WTC11 (cell line): ENCODE measurements at regions not wholly inside any gene's neighbourhood (a gene's known extent, or its start where the extent isn't known, plus 50 kb on each side); places are given as distances from the start of the nearest gene placed in this dataset.

Experiments used
- ATAC-seq: fragments of 200-7000 bp; cut with Tn5 transposase; 2 replicates; pipeline ENCODE4 v1.10.0; 2021; ENCODE audit warnings: mild to moderate bottlenecking, moderate library complexity
- CTCF ChIA-PET: fragments of 300-600 bp; sonication (Branson Sonifier 250); formaldehyde crosslinking; loops from one replicate; lab custom pipeline; 2021; ENCODE audit warnings: antibody characterized with exemption; lab: Charles Lee
- POLR2A ChIA-PET: fragments of 350-600 bp; sonication (Branson Sonifier 250); formaldehyde crosslinking; loops from one replicate; lab custom pipeline; 2021; ENCODE audit warnings: antibody characterized with exemption; lab: Charles Lee
- DNase-seq: peaks from one replicate; pipeline ENCODE4 v3.0.0; 2021; ENCODE audit warnings: low spot score
- H3K27ac Mint-ChIP-seq: 2 replicates; pipeline ENCODE4 v1.8.0; 2021; ENCODE audit warnings: mixed read lengths
- H3K27me3 Mint-ChIP-seq: 2 replicates; pipeline ENCODE4 v1.8.0; 2021; ENCODE audit warnings: low read depth, mild to moderate bottlenecking, moderate library complexity, mixed read lengths
- H3K36me3 Mint-ChIP-seq: 2 replicates; pipeline ENCODE4 v1.8.0; 2021; ENCODE audit warnings: mixed read lengths
- H3K4me1 Mint-ChIP-seq: 2 replicates; pipeline ENCODE4 v1.8.0; 2022; ENCODE audit warnings: mixed read lengths
- H3K4me3 Mint-ChIP-seq: 2 replicates; pipeline ENCODE4 v1.8.0; 2021; ENCODE audit warnings: mild to moderate bottlenecking, moderate library complexity, mixed read lengths
- H3K9me3 Mint-ChIP-seq: 2 replicates; pipeline ENCODE4 v1.8.0; 2021; ENCODE audit warnings: mixed read lengths
- CBFB ChIP-seq: sonication (generic); formaldehyde crosslinking; IDR thresholded peaks from 2 replicates; pipeline ENCODE4 v1.8.1; 2022; ENCODE audit warnings: mild to moderate bottlenecking, low read depth, missing genetic modification reagents
- CREM ChIP-seq: sonication (generic); formaldehyde crosslinking; IDR thresholded peaks from 2 replicates; pipeline ENCODE4 v1.8.1; 2022; ENCODE audit warnings: mild to moderate bottlenecking, missing genetic modification reagents, moderate library complexity
- GABPB1 ChIP-seq: sonication (generic); formaldehyde crosslinking; IDR thresholded peaks from 2 replicates; pipeline ENCODE4 v1.8.1; 2023; ENCODE audit warnings: mild to moderate bottlenecking, missing genetic modification reagents
- GRHL2 ChIP-seq: fragments of 250-450 bp; sonication (Bioruptor Pico); IDR thresholded peaks from 2 replicates; pipeline ENCODE4 v1.8.0; 2022; ENCODE audit warnings: mild to moderate bottlenecking, moderate library complexity; ENCODE audit not compliant: insufficient replicate concordance, severe bottlenecking
- GTF2I ChIP-seq: fragments of 250-450 bp; sonication (Bioruptor Pico); conservative IDR thresholded peaks from 2 replicates; pipeline ENCODE4 v1.4.0; 2021; ENCODE audit warnings: mild to moderate bottlenecking
- IRF2 ChIP-seq: sonication (generic); formaldehyde crosslinking; IDR thresholded peaks from 2 replicates; pipeline ENCODE4 v1.8.0; 2022; ENCODE audit warnings: low read depth, missing genetic modification reagents, borderline replicate concordance
- JUN ChIP-seq: sonication (generic); formaldehyde crosslinking; IDR thresholded peaks from 2 replicates; pipeline ENCODE4 v1.8.0; 2023; ENCODE audit warnings: mild to moderate bottlenecking, missing genetic modification reagents
- KAT7 ChIP-seq: sonication (generic); formaldehyde crosslinking; IDR thresholded peaks from 2 replicates; pipeline ENCODE4 v1.8.1; 2023; ENCODE audit warnings: missing genetic modification reagents, mild to moderate bottlenecking, borderline replicate concordance
- MXD4 ChIP-seq: fragments of 250-450 bp; sonication (Bioruptor Pico); IDR thresholded peaks from 2 replicates; pipeline ENCODE4 v1.8.0; 2021; ENCODE audit warnings: mild to moderate bottlenecking, moderate library complexity, borderline replicate concordance
- MYBL2 ChIP-seq: sonication (generic); formaldehyde crosslinking; IDR thresholded peaks from 2 replicates; pipeline ENCODE4 v1.8.1; 2023; ENCODE audit warnings: mild to moderate bottlenecking, moderate library complexity, missing genetic modification reagents
- NFYB ChIP-seq: sonication (generic); formaldehyde crosslinking; conservative IDR thresholded peaks from 2 replicates; pipeline ENCODE4 v1.8.0; 2022; ENCODE audit warnings: low read depth, missing genetic modification reagents
- TP53 ChIP-seq: sonication (generic); formaldehyde crosslinking; IDR thresholded peaks from 2 replicates; pipeline ENCODE4 v1.8.1; 2023; ENCODE audit warnings: mild to moderate bottlenecking, missing genetic modification reagents
- ZNF396 ChIP-seq: fragments of 250-450 bp; sonication (Bioruptor Pico); IDR thresholded peaks from 2 replicates; pipeline ENCODE4 v1.8.0; 2021; ENCODE audit warnings: mild to moderate bottlenecking, moderate library complexity, borderline replicate concordance
- TF ChIP-seq, protein P1 (sequence below): sonication (generic); formaldehyde crosslinking; IDR thresholded peaks from 2 replicates; pipeline ENCODE4 v1.8.0; 2022; ENCODE audit warnings: mild to moderate bottlenecking, missing genetic modification reagents
- TF ChIP-seq, protein P2 (sequence below): sonication (generic); formaldehyde crosslinking; IDR thresholded peaks from 2 replicates; pipeline ENCODE4 v1.8.1; 2022; ENCODE audit warnings: low read depth, missing genetic modification reagents, borderline replicate concordance
- TF ChIP-seq, protein P3 (sequence below): sonication (generic); formaldehyde crosslinking; IDR thresholded peaks from 2 replicates; pipeline ENCODE4 v1.8.0; 2023; ENCODE audit warnings: missing genetic modification reagents
- TF ChIP-seq, protein P4 (sequence below): sonication (generic); formaldehyde crosslinking; IDR thresholded peaks from 2 replicates; pipeline ENCODE4 v1.8.0; 2022; ENCODE audit warnings: mild to moderate bottlenecking, missing genetic modification reagents
- TF ChIP-seq, protein P5 (sequence below): fragments of 250-450 bp; sonication (Bioruptor Pico); IDR thresholded peaks from 2 replicates; pipeline ENCODE4 v1.9.0; 2021; ENCODE audit warnings: mild to moderate bottlenecking, borderline replicate concordance
- TF ChIP-seq, protein P6 (sequence below): fragments of 200-600 bp; IDR thresholded peaks from 2 replicates; pipeline ENCODE4 v1.8.0; 2022; ENCODE audit warnings: antibody characterized with exemption
- TF ChIP-seq, protein P7 (sequence below): fragments of 250-450 bp; sonication (Bioruptor Pico); IDR thresholded peaks from 2 replicates; pipeline ENCODE4 v1.9.0; 2021; ENCODE audit warnings: mild to moderate bottlenecking
- TF ChIP-seq, protein P8 (sequence below): sonication (generic); formaldehyde crosslinking; IDR thresholded peaks from 2 replicates; pipeline ENCODE4 v1.8.1; 2023; ENCODE audit warnings: mild to moderate bottlenecking, missing genetic modification reagents, moderate library complexity

DNA sequence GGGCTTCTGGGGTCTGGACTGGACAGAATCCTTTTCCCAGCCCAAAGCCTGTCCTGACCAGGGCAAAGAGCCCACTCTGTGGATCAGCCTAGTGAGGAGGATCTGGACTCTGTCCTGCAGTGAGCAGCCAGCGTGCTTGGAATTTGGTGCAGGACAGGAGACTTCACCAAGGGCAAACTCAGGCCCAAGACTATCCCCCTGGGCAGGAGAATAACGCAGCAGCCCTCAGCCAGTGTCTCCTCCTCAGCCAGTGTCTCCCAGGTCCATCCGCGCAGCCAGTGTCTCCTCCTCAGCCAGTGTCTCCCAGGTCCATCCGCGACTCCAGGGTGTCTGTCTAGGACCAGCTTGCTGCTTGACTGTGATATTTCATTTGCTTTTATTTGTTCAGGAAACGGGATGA is 1334.0 kb downstream of the TBC1D22A start (continued):
- no peak for TF ChIP-seq GABPB1 (CRISPR knock-in tag)

DNA sequence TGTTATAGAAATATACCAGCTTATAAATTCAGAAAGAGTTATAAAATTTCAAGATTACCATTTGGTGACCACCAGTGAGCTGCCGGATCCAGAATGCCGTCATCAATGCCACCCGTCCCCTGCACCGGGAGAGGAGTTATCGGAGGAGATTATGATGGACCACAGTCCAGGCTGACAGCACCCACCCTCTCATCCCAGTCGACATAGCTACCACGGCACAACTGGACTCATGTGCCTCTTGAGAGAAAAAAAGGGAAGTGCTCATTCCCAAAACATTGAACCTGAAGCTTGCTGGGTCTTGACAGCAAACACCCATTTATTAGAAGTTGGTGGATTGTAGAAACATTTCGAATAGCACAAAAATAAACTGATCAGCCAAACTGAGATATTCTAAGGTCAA is 1331.5 kb downstream of the TBC1D22A start:
- TF ChIP-seq, protein P1, sequence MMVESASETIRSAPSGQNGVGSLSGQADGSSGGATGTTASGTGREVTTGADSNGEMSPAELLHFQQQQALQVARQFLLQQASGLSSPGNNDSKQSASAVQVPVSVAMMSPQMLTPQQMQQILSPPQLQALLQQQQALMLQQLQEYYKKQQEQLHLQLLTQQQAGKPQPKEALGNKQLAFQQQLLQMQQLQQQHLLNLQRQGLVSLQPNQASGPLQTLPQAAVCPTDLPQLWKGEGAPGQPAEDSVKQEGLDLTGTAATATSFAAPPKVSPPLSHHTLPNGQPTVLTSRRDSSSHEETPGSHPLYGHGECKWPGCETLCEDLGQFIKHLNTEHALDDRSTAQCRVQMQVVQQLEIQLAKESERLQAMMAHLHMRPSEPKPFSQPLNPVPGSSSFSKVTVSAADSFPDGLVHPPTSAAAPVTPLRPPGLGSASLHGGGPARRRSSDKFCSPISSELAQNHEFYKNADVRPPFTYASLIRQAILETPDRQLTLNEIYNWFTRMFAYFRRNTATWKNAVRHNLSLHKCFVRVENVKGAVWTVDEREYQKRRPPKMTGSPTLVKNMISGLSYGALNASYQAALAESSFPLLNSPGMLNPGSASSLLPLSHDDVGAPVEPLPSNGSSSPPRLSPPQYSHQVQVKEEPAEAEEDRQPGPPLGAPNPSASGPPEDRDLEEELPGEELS (CRISPR knock-in tag) = no peak
- TF ChIP-seq MYBL2 (CRISPR knock-in tag) (no peak), NFYB (CRISPR knock-in tag) (no peak), ZNF396 (CRISPR knock-in tag) (no peak), JUN (CRISPR knock-in tag) (no peak), MXD4 (CRISPR knock-in tag) (no peak), GRHL2 (CRISPR knock-in tag) (no peak), CREM (CRISPR knock-in tag) (no peak), CBFB (CRISPR knock-in tag) (no peak), GTF2I (CRISPR knock-in tag) (no peak), TP53 (CRISPR knock-in tag) (no peak), KAT7 (CRISPR knock-in tag) (no peak), IRF2 (CRISPR knock-in tag) (no peak)
- TF ChIP-seq, protein P2, sequence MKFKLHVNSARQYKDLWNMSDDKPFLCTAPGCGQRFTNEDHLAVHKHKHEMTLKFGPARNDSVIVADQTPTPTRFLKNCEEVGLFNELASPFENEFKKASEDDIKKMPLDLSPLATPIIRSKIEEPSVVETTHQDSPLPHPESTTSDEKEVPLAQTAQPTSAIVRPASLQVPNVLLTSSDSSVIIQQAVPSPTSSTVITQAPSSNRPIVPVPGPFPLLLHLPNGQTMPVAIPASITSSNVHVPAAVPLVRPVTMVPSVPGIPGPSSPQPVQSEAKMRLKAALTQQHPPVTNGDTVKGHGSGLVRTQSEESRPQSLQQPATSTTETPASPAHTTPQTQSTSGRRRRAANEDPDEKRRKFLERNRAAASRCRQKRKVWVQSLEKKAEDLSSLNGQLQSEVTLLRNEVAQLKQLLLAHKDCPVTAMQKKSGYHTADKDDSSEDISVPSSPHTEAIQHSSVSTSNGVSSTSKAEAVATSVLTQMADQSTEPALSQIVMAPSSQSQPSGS = no peak
- TF ChIP-seq, protein P3, sequence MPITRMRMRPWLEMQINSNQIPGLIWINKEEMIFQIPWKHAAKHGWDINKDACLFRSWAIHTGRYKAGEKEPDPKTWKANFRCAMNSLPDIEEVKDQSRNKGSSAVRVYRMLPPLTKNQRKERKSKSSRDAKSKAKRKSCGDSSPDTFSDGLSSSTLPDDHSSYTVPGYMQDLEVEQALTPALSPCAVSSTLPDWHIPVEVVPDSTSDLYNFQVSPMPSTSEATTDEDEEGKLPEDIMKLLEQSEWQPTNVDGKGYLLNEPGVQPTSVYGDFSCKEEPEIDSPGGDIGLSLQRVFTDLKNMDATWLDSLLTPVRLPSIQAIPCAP = no peak
- TF ChIP-seq, protein P4, sequence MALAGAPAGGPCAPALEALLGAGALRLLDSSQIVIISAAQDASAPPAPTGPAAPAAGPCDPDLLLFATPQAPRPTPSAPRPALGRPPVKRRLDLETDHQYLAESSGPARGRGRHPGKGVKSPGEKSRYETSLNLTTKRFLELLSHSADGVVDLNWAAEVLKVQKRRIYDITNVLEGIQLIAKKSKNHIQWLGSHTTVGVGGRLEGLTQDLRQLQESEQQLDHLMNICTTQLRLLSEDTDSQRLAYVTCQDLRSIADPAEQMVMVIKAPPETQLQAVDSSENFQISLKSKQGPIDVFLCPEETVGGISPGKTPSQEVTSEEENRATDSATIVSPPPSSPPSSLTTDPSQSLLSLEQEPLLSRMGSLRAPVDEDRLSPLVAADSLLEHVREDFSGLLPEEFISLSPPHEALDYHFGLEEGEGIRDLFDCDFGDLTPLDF (CRISPR knock-in tag) = no peak
- TF ChIP-seq, protein P5, sequence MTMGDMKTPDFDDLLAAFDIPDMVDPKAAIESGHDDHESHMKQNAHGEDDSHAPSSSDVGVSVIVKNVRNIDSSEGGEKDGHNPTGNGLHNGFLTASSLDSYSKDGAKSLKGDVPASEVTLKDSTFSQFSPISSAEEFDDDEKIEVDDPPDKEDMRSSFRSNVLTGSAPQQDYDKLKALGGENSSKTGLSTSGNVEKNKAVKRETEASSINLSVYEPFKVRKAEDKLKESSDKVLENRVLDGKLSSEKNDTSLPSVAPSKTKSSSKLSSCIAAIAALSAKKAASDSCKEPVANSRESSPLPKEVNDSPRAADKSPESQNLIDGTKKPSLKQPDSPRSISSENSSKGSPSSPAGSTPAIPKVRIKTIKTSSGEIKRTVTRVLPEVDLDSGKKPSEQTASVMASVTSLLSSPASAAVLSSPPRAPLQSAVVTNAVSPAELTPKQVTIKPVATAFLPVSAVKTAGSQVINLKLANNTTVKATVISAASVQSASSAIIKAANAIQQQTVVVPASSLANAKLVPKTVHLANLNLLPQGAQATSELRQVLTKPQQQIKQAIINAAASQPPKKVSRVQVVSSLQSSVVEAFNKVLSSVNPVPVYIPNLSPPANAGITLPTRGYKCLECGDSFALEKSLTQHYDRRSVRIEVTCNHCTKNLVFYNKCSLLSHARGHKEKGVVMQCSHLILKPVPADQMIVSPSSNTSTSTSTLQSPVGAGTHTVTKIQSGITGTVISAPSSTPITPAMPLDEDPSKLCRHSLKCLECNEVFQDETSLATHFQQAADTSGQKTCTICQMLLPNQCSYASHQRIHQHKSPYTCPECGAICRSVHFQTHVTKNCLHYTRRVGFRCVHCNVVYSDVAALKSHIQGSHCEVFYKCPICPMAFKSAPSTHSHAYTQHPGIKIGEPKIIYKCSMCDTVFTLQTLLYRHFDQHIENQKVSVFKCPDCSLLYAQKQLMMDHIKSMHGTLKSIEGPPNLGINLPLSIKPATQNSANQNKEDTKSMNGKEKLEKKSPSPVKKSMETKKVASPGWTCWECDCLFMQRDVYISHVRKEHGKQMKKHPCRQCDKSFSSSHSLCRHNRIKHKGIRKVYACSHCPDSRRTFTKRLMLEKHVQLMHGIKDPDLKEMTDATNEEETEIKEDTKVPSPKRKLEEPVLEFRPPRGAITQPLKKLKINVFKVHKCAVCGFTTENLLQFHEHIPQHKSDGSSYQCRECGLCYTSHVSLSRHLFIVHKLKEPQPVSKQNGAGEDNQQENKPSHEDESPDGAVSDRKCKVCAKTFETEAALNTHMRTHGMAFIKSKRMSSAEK (CRISPR knock-in tag) = no peak
- TF ChIP-seq, protein P6, sequence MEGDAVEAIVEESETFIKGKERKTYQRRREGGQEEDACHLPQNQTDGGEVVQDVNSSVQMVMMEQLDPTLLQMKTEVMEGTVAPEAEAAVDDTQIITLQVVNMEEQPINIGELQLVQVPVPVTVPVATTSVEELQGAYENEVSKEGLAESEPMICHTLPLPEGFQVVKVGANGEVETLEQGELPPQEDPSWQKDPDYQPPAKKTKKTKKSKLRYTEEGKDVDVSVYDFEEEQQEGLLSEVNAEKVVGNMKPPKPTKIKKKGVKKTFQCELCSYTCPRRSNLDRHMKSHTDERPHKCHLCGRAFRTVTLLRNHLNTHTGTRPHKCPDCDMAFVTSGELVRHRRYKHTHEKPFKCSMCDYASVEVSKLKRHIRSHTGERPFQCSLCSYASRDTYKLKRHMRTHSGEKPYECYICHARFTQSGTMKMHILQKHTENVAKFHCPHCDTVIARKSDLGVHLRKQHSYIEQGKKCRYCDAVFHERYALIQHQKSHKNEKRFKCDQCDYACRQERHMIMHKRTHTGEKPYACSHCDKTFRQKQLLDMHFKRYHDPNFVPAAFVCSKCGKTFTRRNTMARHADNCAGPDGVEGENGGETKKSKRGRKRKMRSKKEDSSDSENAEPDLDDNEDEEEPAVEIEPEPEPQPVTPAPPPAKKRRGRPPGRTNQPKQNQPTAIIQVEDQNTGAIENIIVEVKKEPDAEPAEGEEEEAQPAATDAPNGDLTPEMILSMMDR = no peak
- TF ChIP-seq, protein P7, sequence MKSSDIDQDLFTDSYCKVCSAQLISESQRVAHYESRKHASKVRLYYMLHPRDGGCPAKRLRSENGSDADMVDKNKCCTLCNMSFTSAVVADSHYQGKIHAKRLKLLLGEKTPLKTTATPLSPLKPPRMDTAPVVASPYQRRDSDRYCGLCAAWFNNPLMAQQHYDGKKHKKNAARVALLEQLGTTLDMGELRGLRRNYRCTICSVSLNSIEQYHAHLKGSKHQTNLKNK (CRISPR knock-in tag) = no peak
- TF ChIP-seq, protein P8, sequence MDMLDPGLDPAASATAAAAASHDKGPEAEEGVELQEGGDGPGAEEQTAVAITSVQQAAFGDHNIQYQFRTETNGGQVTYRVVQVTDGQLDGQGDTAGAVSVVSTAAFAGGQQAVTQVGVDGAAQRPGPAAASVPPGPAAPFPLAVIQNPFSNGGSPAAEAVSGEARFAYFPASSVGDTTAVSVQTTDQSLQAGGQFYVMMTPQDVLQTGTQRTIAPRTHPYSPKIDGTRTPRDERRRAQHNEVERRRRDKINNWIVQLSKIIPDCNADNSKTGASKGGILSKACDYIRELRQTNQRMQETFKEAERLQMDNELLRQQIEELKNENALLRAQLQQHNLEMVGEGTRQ (CRISPR knock-in tag) = no peak
- TF ChIP-seq, all 79 proteins: peak for 0
- H3K36me3 Mint-ChIP-seq = no peaks in the 10 kb centered on the region
- ChIA-PET POLR2A (no interaction called here), CTCF (no interaction called here)
- H3K27ac Mint-ChIP-seq = no peak overlapping the region
- H3K4me3 Mint-ChIP-seq = no peak overlapping the region
- H3K9me3 Mint-ChIP-seq = no peaks in the 10 kb centered on the region
- DNase-seq (no peak), ATAC-seq (no peak)
- H3K27me3 Mint-ChIP-seq = no peaks in the 10 kb centered on the region
- H3K4me1 Mint-ChIP-seq = peaks cover 6% of the 10 kb centered on the region
